Endothelial cell of umbilical vein (primary cell): ENCODE measurements at regions not wholly inside any gene's neighbourhood (a gene's known extent, or its start where the extent isn't known, plus 50 kb on each side); places are given as distances from the start of the nearest gene placed in this dataset.

Source experiments
- FOS ChIP-seq: IDR thresholded peaks from 2 replicates; pipeline ENCODE4 v1.6.1; 2011; ENCODE audit warnings: mild to moderate bottlenecking, low read length, moderate library complexity, borderline replicate concordance; ENCODE audit not compliant: insufficient read depth
- POLR2A ChIP-seq: IDR thresholded peaks from 2 replicates; pipeline ENCODE4 v1.6.1; 2012; ENCODE audit warnings: low read depth, mild to moderate bottlenecking, control low read depth, low read length
- POLR2AphosphoS5 ChIP-seq: IDR thresholded peaks from 2 replicates; pipeline ENCODE4 v1.6.1; 2012; ENCODE audit warnings: low read depth, mild to moderate bottlenecking, control low read depth, low read length, moderate library complexity; ENCODE audit not compliant: insufficient read depth
- TF ChIP-seq, protein P1 (sequence below), 2 donors: IDR thresholded peaks; 1 replicate in 1 of 2; 2 replicates in 1 of 2; pipeline ENCODE4 v1.5.1; 2011; ENCODE audit warnings: low read length in 2 of 2, mild to moderate bottlenecking in 2 of 2, moderate library complexity in 2 of 2, control low read depth in 1 of 2, inconsistent platforms in 1 of 2, low read depth in 1 of 2; ENCODE audit not compliant: insufficient read depth in 1 of 2; ENCODE audit errors: extremely low read depth in 1 of 2

DNA sequence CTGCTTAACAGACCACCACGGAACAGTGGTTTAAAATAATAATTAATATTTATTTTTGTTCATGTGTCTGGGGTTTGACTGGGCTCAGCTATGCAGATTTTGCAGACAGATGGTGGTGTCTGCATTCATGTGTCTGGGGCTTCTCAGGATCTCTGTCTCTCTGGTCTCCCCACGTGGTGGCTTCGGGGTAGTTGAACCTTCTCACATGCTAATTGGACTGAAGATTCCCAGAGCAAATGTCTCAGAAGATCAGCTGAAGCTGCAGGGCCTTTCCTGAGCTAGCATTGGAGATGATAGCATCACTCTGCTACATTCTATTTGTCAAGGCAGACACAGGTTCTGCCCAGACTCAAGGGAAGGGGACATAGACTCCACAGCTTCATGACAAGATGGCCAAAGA is 109.1 kb upstream of the DNAH14 start:
- TF ChIP-seq, protein P1, sequence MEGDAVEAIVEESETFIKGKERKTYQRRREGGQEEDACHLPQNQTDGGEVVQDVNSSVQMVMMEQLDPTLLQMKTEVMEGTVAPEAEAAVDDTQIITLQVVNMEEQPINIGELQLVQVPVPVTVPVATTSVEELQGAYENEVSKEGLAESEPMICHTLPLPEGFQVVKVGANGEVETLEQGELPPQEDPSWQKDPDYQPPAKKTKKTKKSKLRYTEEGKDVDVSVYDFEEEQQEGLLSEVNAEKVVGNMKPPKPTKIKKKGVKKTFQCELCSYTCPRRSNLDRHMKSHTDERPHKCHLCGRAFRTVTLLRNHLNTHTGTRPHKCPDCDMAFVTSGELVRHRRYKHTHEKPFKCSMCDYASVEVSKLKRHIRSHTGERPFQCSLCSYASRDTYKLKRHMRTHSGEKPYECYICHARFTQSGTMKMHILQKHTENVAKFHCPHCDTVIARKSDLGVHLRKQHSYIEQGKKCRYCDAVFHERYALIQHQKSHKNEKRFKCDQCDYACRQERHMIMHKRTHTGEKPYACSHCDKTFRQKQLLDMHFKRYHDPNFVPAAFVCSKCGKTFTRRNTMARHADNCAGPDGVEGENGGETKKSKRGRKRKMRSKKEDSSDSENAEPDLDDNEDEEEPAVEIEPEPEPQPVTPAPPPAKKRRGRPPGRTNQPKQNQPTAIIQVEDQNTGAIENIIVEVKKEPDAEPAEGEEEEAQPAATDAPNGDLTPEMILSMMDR (IDR thresholded peaks at IDR 0.05; ENCODE audit: extremely low read depth in 1 of 2, insufficient read depth in 1 of 2, low read depth in 1 of 2, low read length in 2 of 2): no peak
- no peak for TF ChIP-seq POLR2AphosphoS5
- no peak for TF ChIP-seq POLR2A
- TF ChIP-seq FOS: no peak
